ENCODE measurements at regions not wholly inside any gene's neighbourhood (a gene's known extent, or its start where the extent isn't known, plus 50 kb on each side); places are given as distances from the start of the nearest gene placed in this dataset.

GRCh38 chr14:101217616-101218371 lies 314.3 kb upstream of the RTL1 start:
- H3K9me3 ChIP-seq, result peaks cover 0 to 3% of the 10 kb centered on the region in 2 donors
- no peak for TF ChIP-seq CTCF (IDR thresholded peaks at IDR 0.05)
- H3K27me3 ChIP-seq, result no peaks in the 10 kb centered on the region
- H3K27ac ChIP-seq, result no peak overlapping the region
- no peak overlapping the region for H3K4me3 ChIP-seq
- DNase-seq (ENCODE audit: low spot score), result peak; percentile 38
- H3K36me3 ChIP-seq, result no peaks in the 10 kb centered on the region
- no peaks in the 10 kb centered on the region for H3K4me1 ChIP-seq

- peak; percentile 38 for DNase-seq (ENCODE audit: low spot score)
- Histone ChIP-seq H3K4me1 (no peaks in the 10 kb centered on the region), H3K4me3 (no peak overlapping the region), H3K36me3 (no peaks in the 10 kb centered on the region), H3K27me3 (no peaks in the 10 kb centered on the region), H3K27ac (no peak overlapping the region), H3K9me3 (no peaks in the 10 kb centered on the region)
- TF ChIP-seq CTCF (IDR thresholded peaks at IDR 0.05), result no peak
These were observed 316.6 kb upstream of the RTL1 start for GRCh38 chr14:101219896-101220703.

- DNase-seq (ENCODE audit: low spot score), result peak; percentile 50
- Histone ChIP-seq H3K36me3 (no peaks in the 10 kb centered on the region), H3K4me3 (no peak overlapping the region), H3K27me3 (no peaks in the 10 kb centered on the region), H3K4me1 (no peaks in the 10 kb centered on the region), H3K27ac (no peak overlapping the region), H3K9me3 (no peaks in the 10 kb centered on the region)
- TF ChIP-seq CTCF (IDR thresholded peaks at IDR 0.05), result no peak
These were observed 317.5 kb upstream of the RTL1 start for GRCh38 chr14:101220921-101221510.

GRCh38 chr14:101221549-101222160 lies 318.1 kb upstream of the RTL1 start:
- DNase-seq (ENCODE audit: low spot score), result peak; percentile 32
- TF ChIP-seq CTCF (IDR thresholded peaks at IDR 0.05), result no peak
- Histone ChIP-seq H3K4me1 (no peaks in the 10 kb centered on the region), H3K9me3 (no peaks in the 10 kb centered on the region), H3K27me3 (no peaks in the 10 kb centered on the region), H3K36me3 (no peaks in the 10 kb centered on the region), H3K4me3 (no peak overlapping the region), H3K27ac (no peak overlapping the region)

- Histone ChIP-seq H3K27me3 (no peaks in the 10 kb centered on the region), H3K9me3 (no peaks in the 10 kb centered on the region), H3K4me3 (no peak overlapping the region), H3K4me1 (no peaks in the 10 kb centered on the region), H3K27ac (no peak overlapping the region), H3K36me3 (no peaks in the 10 kb centered on the region)
- TF ChIP-seq CTCF (IDR thresholded peaks at IDR 0.05), result no peak
- peak; percentile 40 for DNase-seq (ENCODE audit: low spot score)
These were observed 319.0 kb upstream of the RTL1 start for GRCh38 chr14:101222362-101223070.

Measured in right atrium auricular region (tissue), 2 donors.